ENCODE measurements at regions not wholly inside any gene's neighbourhood (a gene's known extent, or its start where the extent isn't known, plus 50 kb on each side); places are given as distances from the start of the nearest gene placed in this dataset.

GRCh38 chr9:13556656-13557055, 277.2 kb upstream of the MPDZ start:
- Histone ChIP-seq H3K4me2 (ENCODE audit: insufficient read depth, low read length) (no peak overlapping the region), H3K4me3 (replicated peaks in 1 of 3; ENCODE audit: insufficient read depth in 1 of 3, low read depth in 1 of 3, low read length in 3 of 3) (no peak overlapping the region), H3K9ac (replicated peaks; ENCODE audit: extremely low read depth, insufficient read depth, low read length) (no peak overlapping the region), H3K27ac (ENCODE audit: insufficient read depth, low read depth, low read length) (no peak overlapping the region), H4K20me1 (replicated peaks; ENCODE audit: control insufficient read depth, extremely low read depth, insufficient read depth, low read length) (no peaks in the 10 kb centered on the region), H3K36me3 (ENCODE audit: control insufficient read depth in 2 of 2, extremely low read depth in 1 of 2, insufficient read depth in 2 of 2, low read length in 2 of 2) (no peaks in the 10 kb centered on the region), H3K9me1 (replicated peaks; ENCODE audit: control insufficient read depth, extremely low read depth, insufficient read depth, low read length) (no peaks in the 10 kb centered on the region), H3K4me1 (ENCODE audit: control insufficient read depth, extremely low read depth, insufficient read depth, low read length) (peaks cover 11% of the 10 kb centered on the region), H3K9me3 (replicated peaks; ENCODE audit: control insufficient read depth, insufficient read depth, low read length) (no peaks in the 10 kb centered on the region), H3K27me3 (ENCODE audit: control insufficient read depth in 2 of 2, insufficient read depth in 2 of 2, low read length in 2 of 2) (no peaks in the 10 kb centered on the region), H2AFZ (ENCODE audit: low read depth, low read length) (no peak overlapping the region), H3K79me2 (ENCODE audit: control insufficient read depth, insufficient read depth, low read length) (no peaks in the 10 kb centered on the region)
- TF ChIP-seq FOS (IDR thresholded peaks at IDR 0.05; ENCODE audit: borderline replicate concordance, insufficient read depth, low read length) (no peak), POLR2AphosphoS5 (IDR thresholded peaks at IDR 0.05; ENCODE audit: insufficient read depth, low read depth, low read length) (no peak), POLR2A (IDR thresholded peaks at IDR 0.05; ENCODE audit: low read depth, low read length) (no peak), CTCF (IDR thresholded peaks at IDR 0.05; ENCODE audit: extremely low read depth in 1 of 2, insufficient read depth in 1 of 2, low read depth in 1 of 2, low read length in 2 of 2) (no peak), MYC (IDR thresholded peaks at IDR 0.05; ENCODE audit: low read depth, low read length) (no peak), GATA2 (IDR thresholded peaks at IDR 0.05; ENCODE audit: insufficient read depth, insufficient read length, low read depth, low read length) (no peak), JUN (IDR thresholded peaks at IDR 0.05; ENCODE audit: borderline replicate concordance, insufficient read depth, insufficient read length, low read depth) (no peak), EZH2 (IDR thresholded peaks at IDR 0.05; ENCODE audit: borderline replicate concordance, low read depth, low read length, severe bottlenecking) (no peak), MAX (IDR thresholded peaks at IDR 0.05; ENCODE audit: insufficient read depth, insufficient read length) (no peak)
- DNase-seq (ENCODE audit: low read depth, low spot score) (no peak), FAIRE-seq (no peak)
- intact Hi-C loops (cut with micrococcal nuclease) (no loop called here), dilution Hi-C loops (cut with MboI; ENCODE audit: extremely low pct_ligation_motif_present, low sequenced_read_pairs) (no loop called here)
- ChIA-PET CTCF (no interaction called here), POLR2A (no interaction called here)
- BruUV-seq (replicated peaks), result no TSS peak

Data from endothelial cell of umbilical vein (primary cell).